Effector memory CD8-positive, alpha-beta T cell (primary cell): ENCODE measurements at regions not wholly inside any gene's neighbourhood (a gene's known extent, or its start where the extent isn't known, plus 50 kb on each side); places are given as distances from the start of the nearest gene placed in this dataset.

ENCODE experiments used
- ATAC-seq: fragments of 150-1000 bp; cut with Tn5 transposase; replicated peaks from 2 replicates; pipeline ENCODE4 v1.10.0; 2021; ENCODE audit warnings: mild to moderate bottlenecking, moderate library complexity
- DNase-seq, 3 experiments: peaks; one replicate each; pipeline ENCODE4 v3.0.0; 2021
- H3K27ac Mint-ChIP-seq, 2 donors: one replicate each; pipeline ENCODE4 v1.8.0; 2022; ENCODE audit warnings: mild to moderate bottlenecking in 2 of 2, mixed read lengths in 2 of 2, moderate library complexity in 2 of 2
- H3K27me3 Mint-ChIP-seq, 2 donors: one replicate each; pipeline ENCODE4 v1.8.0; 2022; ENCODE audit warnings: mixed read lengths in 2 of 2
- H3K36me3 Mint-ChIP-seq: one replicate; pipeline ENCODE4 v1.8.0; 2022; ENCODE audit warnings: mild to moderate bottlenecking, moderate library complexity, mixed read lengths; ENCODE audit not compliant: insufficient read depth
- H3K4me1 Mint-ChIP-seq, 2 donors: one replicate each; pipeline ENCODE4 v1.8.0; 2022; ENCODE audit warnings: low read depth in 2 of 2, mixed read lengths in 2 of 2
- H3K4me3 Mint-ChIP-seq, 2 donors: one replicate each; pipeline ENCODE4 v1.8.0; 2022; ENCODE audit warnings: mild to moderate bottlenecking in 2 of 2, mixed read lengths in 2 of 2, moderate library complexity in 2 of 2
- H3K9me3 Mint-ChIP-seq, 2 donors: one replicate each; pipeline ENCODE4 v1.8.0; 2022; ENCODE audit warnings: mixed read lengths in 2 of 2

- H3K4me3 Mint-ChIP-seq, result no peak overlapping the region
- ATAC-seq, result no peak
- no peak overlapping the region for H3K27ac Mint-ChIP-seq
- H3K4me1 Mint-ChIP-seq, result no peaks in the 10 kb centered on the region
- DNase-seq, result no peak
- H3K9me3 Mint-ChIP-seq, result no peaks in the 10 kb centered on the region
- no peaks in the 10 kb centered on the region for H3K36me3 Mint-ChIP-seq
- peaks cover under 1 to 11% of the 10 kb centered on the region in 2 donors for H3K27me3 Mint-ChIP-seq
Observed at GRCh38 chr6:14354919-14355572, 237.5 kb downstream of the CD83 start.

- Mint-ChIP-seq H3K36me3 (no peaks in the 10 kb centered on the region), H3K4me3 (no peak overlapping the region), H3K27me3 (peaks cover 10 to 15% of the 10 kb centered on the region in 2 donors), H3K27ac (no peak overlapping the region), H3K4me1 (no peaks in the 10 kb centered on the region), H3K9me3 (no peaks in the 10 kb centered on the region)
- ATAC-seq (no peak), DNase-seq (no peak)
Observed at GRCh38 chr6:14359438-14359837, 241.9 kb downstream of the CD83 start.

GRCh38 chr6:14360565-14360964 lies 243.0 kb downstream of the CD83 start:
- ATAC-seq, result no peak
- Mint-ChIP-seq H3K36me3 (no peaks in the 10 kb centered on the region), H3K4me1 (no peaks in the 10 kb centered on the region), H3K27ac (no peak overlapping the region), H3K4me3 (no peak overlapping the region), H3K9me3 (no peaks in the 10 kb centered on the region), H3K27me3 (peaks cover 11 to 15% of the 10 kb centered on the region in 2 donors)
- no peak for DNase-seq

GRCh38 chr6:14361297-14361696 lies 243.7 kb downstream of the CD83 start:
- no peaks in the 10 kb centered on the region for H3K9me3 Mint-ChIP-seq
- H3K27ac Mint-ChIP-seq, result no peak overlapping the region
- DNase-seq, result no peak
- H3K4me3 Mint-ChIP-seq, result no peak overlapping the region
- peaks cover 11 to 15% of the 10 kb centered on the region in 2 donors for H3K27me3 Mint-ChIP-seq
- no peaks in the 10 kb centered on the region for H3K36me3 Mint-ChIP-seq
- no peak for ATAC-seq
- H3K4me1 Mint-ChIP-seq, result no peaks in the 10 kb centered on the region

GRCh38 chr6:14361956-14362587 lies 244.5 kb downstream of the CD83 start:
- ATAC-seq, result no peak

GRCh38 chr6:14364370-14364769 lies 246.8 kb downstream of the CD83 start:
- no peak for DNase-seq
- Mint-ChIP-seq H3K4me1 (no peaks in the 10 kb centered on the region), H3K9me3 (no peaks in the 10 kb centered on the region), H3K4me3 (no peak overlapping the region), H3K27me3 (peaks cover 4 to 11% of the 10 kb centered on the region in 2 donors), H3K36me3 (no peaks in the 10 kb centered on the region), H3K27ac (no peak overlapping the region)
- no peak for ATAC-seq

More at GRCh38 chr6:14361956-14362587, 244.5 kb downstream of the CD83 start:
- Mint-ChIP-seq H3K27ac (no peak overlapping the region), H3K4me3 (no peak overlapping the region), H3K27me3 (peaks cover 11 to 14% of the 10 kb centered on the region in 2 donors), H3K36me3 (no peaks in the 10 kb centered on the region), H3K4me1 (no peaks in the 10 kb centered on the region), H3K9me3 (no peaks in the 10 kb centered on the region)
- DNase-seq, result no peak

GRCh38 chr6:14365393-14365792 lies 247.8 kb downstream of the CD83 start:
- DNase-seq, result no peak
- H3K27me3 Mint-ChIP-seq, result peaks cover 4 to 11% of the 10 kb centered on the region in 2 donors

GRCh38 chr6:14366315-14366714 lies 248.7 kb downstream of the CD83 start:
- Mint-ChIP-seq H3K27ac (no peak overlapping the region), H3K9me3 (no peaks in the 10 kb centered on the region), H3K27me3 (peaks cover 4 to 11% of the 10 kb centered on the region in 2 donors), H3K4me3 (no peak overlapping the region), H3K4me1 (peaks cover 0 to 4% of the 10 kb centered on the region in 2 donors), H3K36me3 (no peaks in the 10 kb centered on the region)
- DNase-seq, result no peak
- ATAC-seq, result no peak

More at GRCh38 chr6:14365393-14365792, 247.8 kb downstream of the CD83 start:
- H3K4me3 Mint-ChIP-seq, result no peak overlapping the region
- no peak overlapping the region for H3K27ac Mint-ChIP-seq
- no peaks in the 10 kb centered on the region for H3K4me1 Mint-ChIP-seq
- no peak for ATAC-seq
- no peaks in the 10 kb centered on the region for H3K36me3 Mint-ChIP-seq
- H3K9me3 Mint-ChIP-seq, result no peaks in the 10 kb centered on the region

GRCh38 chr6:14366872-14367271 lies 249.3 kb downstream of the CD83 start:
- Mint-ChIP-seq H3K27me3 (peaks cover 4 to 11% of the 10 kb centered on the region in 2 donors), H3K36me3 (no peaks in the 10 kb centered on the region), H3K4me1 (peaks cover 2 to 8% of the 10 kb centered on the region in 2 donors), H3K27ac (no peak overlapping the region), H3K9me3 (no peaks in the 10 kb centered on the region), H3K4me3 (no peak overlapping the region)
- no peak for DNase-seq
- ATAC-seq, result no peak

- DNase-seq (no peak), ATAC-seq (no peak)
- H3K27me3 Mint-ChIP-seq, result peaks cover 3 to 11% of the 10 kb centered on the region in 2 donors
- H3K4me1 Mint-ChIP-seq, result peaks cover 2 to 12% of the 10 kb centered on the region in 2 donors
- no peaks in the 10 kb centered on the region for H3K9me3 Mint-ChIP-seq
- H3K27ac Mint-ChIP-seq, result no peak overlapping the region
- no peaks in the 10 kb centered on the region for H3K36me3 Mint-ChIP-seq
- H3K4me3 Mint-ChIP-seq, result no peak overlapping the region
Observed at GRCh38 chr6:14367296-14367695, 249.7 kb downstream of the CD83 start.

- Mint-ChIP-seq H3K4me1 (peaks cover 2 to 12% of the 10 kb centered on the region in 2 donors), H3K9me3 (no peaks in the 10 kb centered on the region), H3K36me3 (no peaks in the 10 kb centered on the region), H3K27me3 (peaks cover 12 to 15% of the 10 kb centered on the region in 2 donors), H3K4me3 (no peak overlapping the region), H3K27ac (no peak overlapping the region)
- DNase-seq (no peak), ATAC-seq (no peak)
Observed at GRCh38 chr6:14369717-14370116, 252.1 kb downstream of the CD83 start.

GRCh38 chr6:14371530-14371929 lies 254.0 kb downstream of the CD83 start:
- Mint-ChIP-seq H3K4me1 (peaks cover 2 to 12% of the 10 kb centered on the region in 2 donors), H3K9me3 (no peaks in the 10 kb centered on the region), H3K27ac (peak overlapping the region in 1 of 2 donors; percentile 7), H3K4me3 (peak overlapping the region in 1 of 2 donors; percentile 51), H3K27me3 (peaks cover 13 to 15% of the 10 kb centered on the region in 2 donors), H3K36me3 (no peaks in the 10 kb centered on the region)
- DNase-seq (no peak), ATAC-seq (no peak)

- Mint-ChIP-seq H3K36me3 (no peaks in the 10 kb centered on the region), H3K4me3 (no peak overlapping the region), H3K27me3 (peaks cover 15 to 24% of the 10 kb centered on the region in 2 donors), H3K4me1 (peaks cover 2 to 12% of the 10 kb centered on the region in 2 donors), H3K9me3 (no peaks in the 10 kb centered on the region), H3K27ac (no peak overlapping the region)
- DNase-seq (no peak), ATAC-seq (no peak)
Observed at GRCh38 chr6:14372734-14373489, 255.3 kb downstream of the CD83 start.
